ENCODE measurements at regions not wholly inside any gene's neighbourhood (a gene's known extent, or its start where the extent isn't known, plus 50 kb on each side); places are given as distances from the start of the nearest gene placed in this dataset.

DNA sequence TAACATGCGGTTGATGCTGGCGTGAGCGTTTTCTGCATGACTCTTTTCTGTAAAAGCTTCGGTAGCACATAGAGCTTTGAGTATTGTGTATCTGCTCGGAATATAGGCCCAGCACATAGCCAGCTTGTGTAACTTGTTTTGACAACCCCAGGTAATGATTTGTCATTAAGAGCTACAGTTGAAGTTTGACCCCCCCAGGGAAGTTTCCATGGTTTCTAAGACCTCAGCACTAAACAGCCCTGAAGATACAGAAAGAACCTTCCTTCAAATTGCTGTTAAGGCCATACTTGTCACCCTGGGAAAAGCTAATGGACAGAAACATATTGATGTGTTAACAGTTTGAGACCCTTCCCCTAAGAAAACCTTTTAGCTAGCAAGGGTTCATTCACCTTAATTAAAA is 380.7 kb downstream of the PRDM2 start:
- TF ChIP-seq, protein P1, sequence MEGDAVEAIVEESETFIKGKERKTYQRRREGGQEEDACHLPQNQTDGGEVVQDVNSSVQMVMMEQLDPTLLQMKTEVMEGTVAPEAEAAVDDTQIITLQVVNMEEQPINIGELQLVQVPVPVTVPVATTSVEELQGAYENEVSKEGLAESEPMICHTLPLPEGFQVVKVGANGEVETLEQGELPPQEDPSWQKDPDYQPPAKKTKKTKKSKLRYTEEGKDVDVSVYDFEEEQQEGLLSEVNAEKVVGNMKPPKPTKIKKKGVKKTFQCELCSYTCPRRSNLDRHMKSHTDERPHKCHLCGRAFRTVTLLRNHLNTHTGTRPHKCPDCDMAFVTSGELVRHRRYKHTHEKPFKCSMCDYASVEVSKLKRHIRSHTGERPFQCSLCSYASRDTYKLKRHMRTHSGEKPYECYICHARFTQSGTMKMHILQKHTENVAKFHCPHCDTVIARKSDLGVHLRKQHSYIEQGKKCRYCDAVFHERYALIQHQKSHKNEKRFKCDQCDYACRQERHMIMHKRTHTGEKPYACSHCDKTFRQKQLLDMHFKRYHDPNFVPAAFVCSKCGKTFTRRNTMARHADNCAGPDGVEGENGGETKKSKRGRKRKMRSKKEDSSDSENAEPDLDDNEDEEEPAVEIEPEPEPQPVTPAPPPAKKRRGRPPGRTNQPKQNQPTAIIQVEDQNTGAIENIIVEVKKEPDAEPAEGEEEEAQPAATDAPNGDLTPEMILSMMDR (optimal IDR thresholded peaks at IDR 0.05 in 1 of 3, IDR thresholded peaks at IDR 0.05 in 1 of 3, conservative IDR thresholded peaks at IDR 0.05 in 1 of 3; ENCODE audit: extremely low read depth in 1 of 3, insufficient read depth in 2 of 3, low read length in 3 of 3): no peak
- TF ChIP-seq EZH2 (IDR thresholded peaks at IDR 0.05; ENCODE audit: low read length): no peak
